Astrocyte (in vitro differentiated cells and primary cell): ENCODE measurements at regions not wholly inside any gene's neighbourhood (a gene's known extent, or its start where the extent isn't known, plus 50 kb on each side); places are given as distances from the start of the nearest gene placed in this dataset.

ENCODE experiments used
- EZH2 ChIP-seq: IDR thresholded peaks from 2 replicates; pipeline ENCODE4 v1.6.1; 2012; ENCODE audit warnings: mild to moderate bottlenecking, low read length, inconsistent platforms; ENCODE audit not compliant: insufficient read depth
- TF ChIP-seq, protein P1 (sequence below): IDR thresholded peaks from 2 replicates; pipeline ENCODE4 v1.5.1; 2011; ENCODE audit warnings: low read depth, mild to moderate bottlenecking, inconsistent platforms, low read length, moderate library complexity; ENCODE audit not compliant: insufficient read depth

DNA sequence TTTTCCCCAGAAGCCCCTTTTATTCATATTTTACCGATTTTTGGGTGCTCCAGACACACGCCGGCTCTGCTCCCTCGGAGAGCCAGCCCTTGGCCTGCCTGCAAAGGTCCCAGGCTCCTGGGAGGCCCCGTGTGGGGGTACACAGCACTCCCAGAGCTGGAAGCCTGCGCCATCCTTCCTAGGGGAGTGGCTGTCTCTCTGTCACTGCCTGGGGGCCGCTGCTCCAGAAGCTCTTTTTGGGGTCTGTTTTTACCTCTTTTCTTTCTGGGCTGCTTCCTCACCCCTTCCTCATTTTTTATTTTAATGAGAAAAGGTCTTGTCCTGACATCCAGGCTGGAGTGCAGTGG is 119.1 kb upstream of the COL5A1 start:
- no peak for TF ChIP-seq EZH2
- TF ChIP-seq, protein P1, sequence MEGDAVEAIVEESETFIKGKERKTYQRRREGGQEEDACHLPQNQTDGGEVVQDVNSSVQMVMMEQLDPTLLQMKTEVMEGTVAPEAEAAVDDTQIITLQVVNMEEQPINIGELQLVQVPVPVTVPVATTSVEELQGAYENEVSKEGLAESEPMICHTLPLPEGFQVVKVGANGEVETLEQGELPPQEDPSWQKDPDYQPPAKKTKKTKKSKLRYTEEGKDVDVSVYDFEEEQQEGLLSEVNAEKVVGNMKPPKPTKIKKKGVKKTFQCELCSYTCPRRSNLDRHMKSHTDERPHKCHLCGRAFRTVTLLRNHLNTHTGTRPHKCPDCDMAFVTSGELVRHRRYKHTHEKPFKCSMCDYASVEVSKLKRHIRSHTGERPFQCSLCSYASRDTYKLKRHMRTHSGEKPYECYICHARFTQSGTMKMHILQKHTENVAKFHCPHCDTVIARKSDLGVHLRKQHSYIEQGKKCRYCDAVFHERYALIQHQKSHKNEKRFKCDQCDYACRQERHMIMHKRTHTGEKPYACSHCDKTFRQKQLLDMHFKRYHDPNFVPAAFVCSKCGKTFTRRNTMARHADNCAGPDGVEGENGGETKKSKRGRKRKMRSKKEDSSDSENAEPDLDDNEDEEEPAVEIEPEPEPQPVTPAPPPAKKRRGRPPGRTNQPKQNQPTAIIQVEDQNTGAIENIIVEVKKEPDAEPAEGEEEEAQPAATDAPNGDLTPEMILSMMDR, result no peak
